ENCODE measurements at regions not wholly inside any gene's neighbourhood (a gene's known extent, or its start where the extent isn't known, plus 50 kb on each side); places are given as distances from the start of the nearest gene placed in this dataset.

- no peak for DNase-seq
Observed at GRCh38 chr11:32279672-32280071, 155.7 kb downstream of the WT1 start.

- no peak for DNase-seq
Observed at GRCh38 chr11:32280339-32280738, 155.0 kb downstream of the WT1 start.

GRCh38 chr11:32288276-32288675 lies 147.1 kb downstream of the WT1 start:
- DNase-seq: no peak

GRCh38 chr11:32289701-32290100 lies 145.6 kb downstream of the WT1 start:
- no peak for DNase-seq

GRCh38 chr11:32290783-32291182 lies 144.6 kb downstream of the WT1 start:
- DNase-seq: no peak

GRCh38 chr11:32297611-32298011 lies 137.7 kb downstream of the WT1 start:
- DNase-seq: no peak

GRCh38 chr11:32302826-32303225 lies 132.5 kb downstream of the WT1 start:
- no peak for DNase-seq

GRCh38 chr11:32304521-32304920 lies 130.8 kb downstream of the WT1 start:
- DNase-seq: no peak

- no peak for DNase-seq
Observed at GRCh38 chr11:32305460-32305859, 129.9 kb downstream of the WT1 start.

- no peak for DNase-seq
Observed at GRCh38 chr11:32307471-32307870, 127.9 kb downstream of the WT1 start.

- no peak for DNase-seq
Observed at GRCh38 chr11:32307913-32308312, 127.4 kb downstream of the WT1 start.

- no peak for DNase-seq
Observed at GRCh38 chr11:32309530-32310213, 125.7 kb downstream of the WT1 start.

- DNase-seq: no peak
Observed at GRCh38 chr11:32310214-32310601, 125.1 kb downstream of the WT1 start.

- DNase-seq: no peak
Observed at GRCh38 chr11:32311346-32312065, 123.8 kb downstream of the WT1 start.

GRCh38 chr11:32312206-32312817 lies 123.0 kb downstream of the WT1 start:
- no peak for DNase-seq

GRCh38 chr11:32312865-32313403 lies 122.4 kb downstream of the WT1 start:
- no peak for DNase-seq

- DNase-seq: no peak
Observed at GRCh38 chr11:32313477-32313876, 121.9 kb downstream of the WT1 start.

GRCh38 chr11:32315121-32315520 lies 120.2 kb downstream of the WT1 start:
- no peak for DNase-seq

GRCh38 chr11:32316232-32316631 lies 119.1 kb downstream of the WT1 start:
- no peak for DNase-seq

- no peak for DNase-seq
Observed at GRCh38 chr11:32316858-32317642, 118.3 kb downstream of the WT1 start.

GRCh38 chr11:32317643-32318042 lies 117.7 kb downstream of the WT1 start:
- DNase-seq: no peak

- no peak for DNase-seq
Observed at GRCh38 chr11:32318071-32319055, 117.0 kb downstream of the WT1 start.

Data from CD4-positive, alpha-beta T cell treated with Interleukin-17A for 4 hours (primary cell).